ENCODE measurements at regions not wholly inside any gene's neighbourhood (a gene's known extent, or its start where the extent isn't known, plus 50 kb on each side); places are given as distances from the start of the nearest gene placed in this dataset.
"Not testable (repeated sequence)": the region's sequence is repeated elsewhere in the genome, so short reads cannot be mapped to it uniquely, and the experiment has no call there.

GRCh38 chr3:98644168-98644567, 50.8 kb upstream of the CPOX start:
- no peak for DNase-seq

GRCh38 chr3:98645039-98645438, 51.6 kb upstream of the CPOX start:
- DNase-seq = no peak

GRCh38 chr3:98646680-98647079, 53.3 kb upstream of the CPOX start:
- DNase-seq = no peak

GRCh38 chr3:98647197-98647596, 53.8 kb upstream of the CPOX start:
- DNase-seq = no peak

- DNase-seq = no peak
Observed at GRCh38 chr3:98650971-98651779, 57.8 kb upstream of the CPOX start.

GRCh38 chr3:98651780-98652077, 58.3 kb upstream of the CPOX start:
- no peak for DNase-seq

GRCh38 chr3:98655666-98656065, 62.3 kb upstream of the CPOX start:
- DNase-seq = no peak

- peak; percentile 35 for DNase-seq
Observed at GRCh38 chr3:98657457-98657856, 64.0 kb upstream of the CPOX start.

- DNase-seq = no peak
Observed at GRCh38 chr3:98662699-98663098, 69.3 kb upstream of the CPOX start.

GRCh38 chr3:98670020-98670419, 76.6 kb upstream of the CPOX start:
- no peak for DNase-seq

GRCh38 chr3:98679986-98680385, 83.2 kb upstream of the ST3GAL6 start:
- DNase-seq = no peak

GRCh38 chr3:98680723-98681122, 82.4 kb upstream of the ST3GAL6 start:
- DNase-seq = no peak

- DNase-seq = no peak
Observed at GRCh38 chr3:98681486-98681885, 81.7 kb upstream of the ST3GAL6 start.

- not testable (repeated sequence) for DNase-seq
Observed at GRCh38 chr3:98682391-98682790, 80.7 kb upstream of the ST3GAL6 start.

GRCh38 chr3:98688363-98688762, 74.8 kb upstream of the ST3GAL6 start:
- no peak for DNase-seq

- DNase-seq = no peak
Observed at GRCh38 chr3:98690876-98691275, 72.3 kb upstream of the ST3GAL6 start.

GRCh38 chr3:98691897-98692296, 71.2 kb upstream of the ST3GAL6 start:
- DNase-seq = no peak

GRCh38 chr3:98692787-98693473, 70.2 kb upstream of the ST3GAL6 start:
- no peak for DNase-seq

- DNase-seq = no peak
Observed at GRCh38 chr3:98695796-98696195, 67.3 kb upstream of the ST3GAL6 start.

GRCh38 chr3:98696296-98696695, 66.8 kb upstream of the ST3GAL6 start:
- not testable (repeated sequence) for DNase-seq

GRCh38 chr3:98697225-98697624, 65.9 kb upstream of the ST3GAL6 start:
- DNase-seq = no peak

GRCh38 chr3:98699132-98699531, 64.0 kb upstream of the ST3GAL6 start:
- DNase-seq = no peak

- no peak for DNase-seq
Observed at GRCh38 chr3:98701071-98701675, 62.0 kb upstream of the ST3GAL6 start.

- DNase-seq = no peak
Observed at GRCh38 chr3:98702166-98702565, 61.0 kb upstream of the ST3GAL6 start.
